ENCODE measurements at regions not wholly inside any gene's neighbourhood (a gene's known extent, or its start where the extent isn't known, plus 50 kb on each side); places are given as distances from the start of the nearest gene placed in this dataset.

DNA sequence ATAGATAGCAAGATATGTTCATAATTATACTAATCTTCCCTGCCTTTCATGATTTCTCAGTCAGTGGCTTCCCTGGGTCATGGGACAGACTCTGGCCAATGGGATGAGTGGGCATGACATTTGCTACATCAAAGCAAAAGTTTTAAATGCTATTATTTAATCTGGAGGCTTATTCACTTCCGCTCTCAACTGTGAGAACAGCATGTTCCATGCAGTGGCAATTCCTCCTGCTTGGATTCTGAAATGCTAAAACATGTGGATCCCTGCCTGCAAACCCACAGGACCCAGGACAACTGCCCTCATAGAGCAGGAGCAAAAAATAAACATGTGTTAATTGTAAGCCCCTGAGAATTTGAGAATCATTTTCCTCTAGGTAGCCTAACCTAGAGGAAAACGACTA is 1412.4 kb upstream of the CELF2 start:
- no peak for DNase-seq (ENCODE audit: low spot score)
- ATAC-seq (ENCODE audit: low FRiP score) = no peak
- TF ChIP-seq, protein P1, sequence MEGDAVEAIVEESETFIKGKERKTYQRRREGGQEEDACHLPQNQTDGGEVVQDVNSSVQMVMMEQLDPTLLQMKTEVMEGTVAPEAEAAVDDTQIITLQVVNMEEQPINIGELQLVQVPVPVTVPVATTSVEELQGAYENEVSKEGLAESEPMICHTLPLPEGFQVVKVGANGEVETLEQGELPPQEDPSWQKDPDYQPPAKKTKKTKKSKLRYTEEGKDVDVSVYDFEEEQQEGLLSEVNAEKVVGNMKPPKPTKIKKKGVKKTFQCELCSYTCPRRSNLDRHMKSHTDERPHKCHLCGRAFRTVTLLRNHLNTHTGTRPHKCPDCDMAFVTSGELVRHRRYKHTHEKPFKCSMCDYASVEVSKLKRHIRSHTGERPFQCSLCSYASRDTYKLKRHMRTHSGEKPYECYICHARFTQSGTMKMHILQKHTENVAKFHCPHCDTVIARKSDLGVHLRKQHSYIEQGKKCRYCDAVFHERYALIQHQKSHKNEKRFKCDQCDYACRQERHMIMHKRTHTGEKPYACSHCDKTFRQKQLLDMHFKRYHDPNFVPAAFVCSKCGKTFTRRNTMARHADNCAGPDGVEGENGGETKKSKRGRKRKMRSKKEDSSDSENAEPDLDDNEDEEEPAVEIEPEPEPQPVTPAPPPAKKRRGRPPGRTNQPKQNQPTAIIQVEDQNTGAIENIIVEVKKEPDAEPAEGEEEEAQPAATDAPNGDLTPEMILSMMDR (IDR thresholded peaks at IDR 0.05) = no peak

DNA sequence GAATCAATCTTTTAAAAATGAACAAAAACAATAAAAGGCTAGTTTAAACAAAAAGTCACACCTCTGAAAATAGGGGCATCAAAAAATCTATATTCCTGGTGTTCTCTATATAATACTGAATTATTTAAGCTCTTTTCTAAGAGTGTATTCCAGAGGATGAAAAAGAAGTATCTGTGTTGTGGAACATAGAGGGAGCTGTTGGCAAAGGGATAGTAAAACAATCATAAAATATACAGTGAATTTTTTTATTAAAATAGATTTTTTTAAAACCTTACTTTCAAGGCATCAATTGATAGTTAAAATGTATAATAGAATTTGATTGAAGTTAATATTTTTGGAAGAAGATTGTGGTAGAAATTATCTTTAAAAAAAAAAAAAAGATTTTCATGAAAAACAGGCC is 1409.1 kb upstream of the CELF2 start:
- TF ChIP-seq, protein P1 (IDR thresholded peaks at IDR 0.05) = no peak
- ATAC-seq (ENCODE audit: low FRiP score) (no peak), DNase-seq (ENCODE audit: low spot score) (no peak)

DNA sequence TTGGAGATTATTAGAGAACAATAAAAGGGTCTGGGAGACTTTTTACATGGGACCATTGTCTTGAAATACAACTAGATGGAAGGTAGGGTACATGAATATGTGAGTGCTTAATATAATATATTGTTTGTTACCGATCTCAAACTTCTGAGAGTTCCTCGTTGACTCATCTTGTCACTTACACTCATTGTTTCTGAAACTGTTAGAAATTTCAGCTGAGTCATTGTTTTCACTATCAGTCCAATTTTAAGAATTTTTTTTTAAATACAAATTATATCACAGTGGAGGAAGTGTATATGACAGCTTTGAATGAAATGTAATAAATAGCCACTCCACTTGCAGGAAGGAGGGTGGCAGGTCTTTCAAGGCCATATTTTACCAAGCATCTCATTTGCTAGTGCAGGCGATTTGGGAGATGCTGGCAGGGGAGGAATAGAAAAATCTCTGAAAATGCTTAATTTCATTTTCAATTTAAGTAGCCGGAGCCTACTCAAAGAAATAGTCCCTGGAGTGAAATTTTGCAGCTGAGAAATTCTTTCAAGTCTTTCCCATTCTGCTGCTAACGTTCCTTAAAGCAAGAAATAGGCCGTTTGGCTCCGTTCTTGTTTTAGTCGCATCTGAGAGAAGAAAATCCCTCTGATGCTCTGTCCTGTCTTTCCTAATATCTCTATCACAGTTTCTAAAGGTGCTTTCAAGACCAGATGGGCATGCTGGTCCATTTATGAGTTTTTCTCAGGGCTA is 1404.2 kb upstream of the CELF2 start:
- DNase-seq (ENCODE audit: low spot score) (no peak), ATAC-seq (ENCODE audit: low FRiP score) (no peak)
- TF ChIP-seq, protein P1 (IDR thresholded peaks at IDR 0.05) = no peak

DNA sequence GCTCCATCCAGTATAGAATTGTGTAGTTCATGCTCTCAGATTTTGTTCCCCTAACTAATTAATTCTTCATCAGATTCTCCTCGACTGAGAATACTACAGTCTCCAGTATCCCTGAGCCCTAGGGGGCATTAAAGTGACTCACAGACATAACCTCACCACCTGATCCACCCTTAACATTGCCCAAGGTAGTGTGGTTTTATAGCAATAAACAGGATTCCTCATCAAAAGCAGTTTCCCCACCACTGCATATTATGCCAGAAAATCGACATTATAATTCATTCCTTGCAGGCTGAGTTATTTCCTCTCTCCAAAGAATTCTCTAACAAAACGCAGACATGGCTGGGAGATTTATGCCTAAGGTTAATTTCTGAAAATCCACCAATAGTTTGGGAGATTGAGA is 1402.5 kb upstream of the CELF2 start:
- ATAC-seq (ENCODE audit: low FRiP score) = no peak
- no peak for DNase-seq (ENCODE audit: low spot score)
- TF ChIP-seq, protein P1 (IDR thresholded peaks at IDR 0.05) = no peak

DNA sequence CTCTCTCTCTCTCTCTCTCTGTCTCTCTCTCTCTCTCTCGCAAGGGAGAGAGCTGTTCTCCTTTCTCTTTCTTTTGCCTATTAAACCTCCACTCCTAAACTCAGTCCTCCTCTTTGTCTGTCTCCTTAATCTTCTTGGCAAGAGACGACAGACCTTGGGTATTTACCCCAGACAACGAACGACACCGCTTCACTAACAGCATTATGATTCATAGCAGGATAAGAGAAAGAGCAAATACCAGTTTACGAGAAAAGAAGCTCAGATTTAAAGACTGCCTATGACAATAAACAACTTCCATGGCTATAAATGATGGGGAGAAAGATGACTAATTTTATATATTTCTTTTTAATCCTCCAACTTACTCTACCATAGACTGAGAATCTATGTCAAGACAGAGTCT is 1396.5 kb upstream of the CELF2 start:
- ATAC-seq (ENCODE audit: low FRiP score) (no peak), DNase-seq (ENCODE audit: low spot score) (no peak)
- TF ChIP-seq, protein P1 (IDR thresholded peaks at IDR 0.05) = no peak

DNA sequence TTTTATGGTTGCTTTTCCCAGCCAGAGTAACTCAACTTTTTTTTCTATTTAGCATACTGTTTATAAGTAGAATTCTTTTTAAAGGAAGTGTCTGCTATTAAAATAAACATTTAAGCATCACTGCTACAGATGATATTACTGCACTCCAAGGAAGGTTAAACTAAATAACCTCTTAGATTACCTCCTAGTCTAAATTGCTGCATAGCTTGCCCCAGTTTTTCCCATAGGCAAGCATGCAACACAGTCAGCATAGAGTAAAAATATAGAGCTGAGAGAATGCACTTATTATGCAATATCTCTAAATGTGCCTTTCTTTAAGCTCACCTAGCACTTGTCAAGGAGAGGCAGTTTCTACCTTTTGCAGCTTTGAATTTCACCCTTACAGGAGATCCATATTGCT is 1392.4 kb upstream of the CELF2 start:
- ATAC-seq (ENCODE audit: low FRiP score) (no peak), DNase-seq (ENCODE audit: low spot score) (no peak)
- TF ChIP-seq, protein P1 (IDR thresholded peaks at IDR 0.05) = no peak

DNA sequence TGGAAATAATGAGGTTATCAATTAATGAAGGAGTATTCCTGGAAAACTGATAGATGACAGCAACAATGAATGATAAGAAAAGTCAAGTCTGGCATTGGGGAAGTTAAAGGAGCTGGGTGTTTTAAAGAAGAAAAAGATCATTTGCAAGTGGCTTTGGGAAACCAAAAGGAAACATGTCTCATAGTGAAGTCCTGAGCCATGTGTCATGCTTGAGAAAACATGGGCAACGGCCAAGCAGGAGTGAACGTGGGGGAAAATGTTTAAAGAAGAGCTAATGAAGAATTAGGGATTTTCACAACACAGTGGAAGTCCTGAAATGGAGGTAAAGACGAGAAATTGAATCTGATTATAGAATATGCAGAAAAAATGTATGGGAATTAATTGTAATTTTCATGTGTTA is 1383.2 kb upstream of the CELF2 start:
- DNase-seq (ENCODE audit: low spot score) (no peak), ATAC-seq (ENCODE audit: low FRiP score) (no peak)
- TF ChIP-seq, protein P1 (IDR thresholded peaks at IDR 0.05) = no peak
